ENCODE measurements at regions not wholly inside any gene's neighbourhood (a gene's known extent, or its start where the extent isn't known, plus 50 kb on each side); places are given as distances from the start of the nearest gene placed in this dataset.
"Not testable (repeated sequence)": the region's sequence is repeated elsewhere in the genome, so short reads cannot be mapped to it uniquely, and the experiment has no call there.

DNA sequence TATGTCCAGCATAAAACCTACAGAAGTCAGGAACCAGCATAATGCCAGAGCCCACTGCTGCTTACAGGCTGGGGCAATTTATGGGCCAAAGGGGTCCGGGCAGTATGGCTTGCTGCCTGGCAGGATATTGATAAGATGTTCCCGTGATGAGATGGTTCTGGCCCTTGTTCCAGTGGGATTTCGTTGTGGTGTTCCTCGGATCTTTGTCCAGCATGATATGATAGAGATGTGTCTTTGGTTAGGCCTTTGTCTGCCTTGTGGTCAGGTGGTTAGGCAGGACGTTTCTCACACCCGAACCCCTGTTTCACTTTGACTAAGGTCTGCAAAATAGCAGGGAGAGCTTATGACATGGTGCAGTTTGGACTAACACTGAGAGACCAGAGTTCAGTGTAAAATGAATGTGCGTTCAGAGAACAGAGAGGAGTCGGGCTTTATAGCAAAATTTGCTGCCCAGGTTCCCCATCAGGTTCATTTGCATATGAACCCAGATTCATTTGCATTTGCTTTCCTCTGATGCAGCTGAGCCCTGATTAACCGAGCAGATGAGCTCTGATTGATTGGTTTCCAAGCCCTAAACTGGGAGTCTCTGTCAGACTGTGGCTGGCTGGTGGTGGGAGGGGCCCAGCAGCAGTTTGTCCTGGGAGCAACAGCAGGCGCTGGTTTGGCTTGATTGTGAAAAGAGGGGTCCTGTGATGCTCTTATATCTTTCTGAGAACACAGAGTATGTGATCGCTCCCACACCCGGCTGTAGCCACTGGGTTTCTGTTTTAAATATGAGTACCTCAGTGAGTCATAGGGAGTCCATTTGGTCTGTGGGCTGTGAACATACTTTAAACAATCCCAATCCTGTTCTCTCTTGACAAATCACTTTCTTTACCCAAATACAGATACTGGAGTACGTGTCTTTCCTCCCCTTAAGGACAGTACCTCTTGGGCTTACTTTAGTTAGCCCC lies 156.3 kb upstream of the PZP start:
- FAIRE-seq: no peak

DNA sequence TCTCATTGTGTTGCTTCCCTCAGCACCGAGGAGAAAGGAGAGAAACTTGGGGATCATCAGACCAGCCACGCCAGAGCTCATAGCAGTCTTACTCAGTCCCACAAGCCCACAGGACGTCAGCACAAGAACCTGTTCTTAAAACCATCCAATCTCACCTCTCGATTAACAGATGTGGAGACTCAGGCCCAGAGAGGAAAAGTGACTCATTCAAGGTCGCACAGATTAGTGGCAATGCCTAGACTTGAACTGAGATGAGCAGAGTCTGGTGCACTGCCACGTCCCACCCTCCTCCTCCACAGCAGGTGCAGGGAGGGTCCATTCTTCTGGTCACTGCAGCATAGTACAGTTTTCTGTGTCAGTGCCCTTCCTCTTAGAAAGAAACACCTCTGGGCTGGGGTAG lies 154.9 kb upstream of the PZP start:
- FAIRE-seq: no peak

DNA sequence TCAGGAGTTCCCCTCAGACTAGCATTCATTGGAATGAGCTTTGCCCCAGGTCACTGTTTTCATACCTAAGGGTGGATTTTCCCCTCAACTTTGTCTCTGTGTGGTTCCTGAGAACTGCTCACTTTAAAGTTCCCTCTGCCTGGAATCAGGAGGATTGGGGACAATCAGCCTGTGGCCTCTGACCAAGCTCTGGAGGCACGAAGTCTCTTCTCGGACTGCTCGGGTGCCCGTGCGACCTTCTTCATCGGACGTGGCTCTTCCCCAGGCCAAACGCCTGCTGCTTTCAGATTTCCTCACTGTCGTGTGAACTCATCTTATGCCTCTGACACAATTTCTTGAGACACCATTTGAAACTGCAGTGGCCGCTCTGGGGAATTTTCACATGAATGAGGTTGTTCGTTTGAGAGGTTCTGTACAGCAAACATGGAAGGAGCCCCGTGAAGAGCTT lies 153.7 kb upstream of the PZP start:
- FAIRE-seq: no peak

DNA sequence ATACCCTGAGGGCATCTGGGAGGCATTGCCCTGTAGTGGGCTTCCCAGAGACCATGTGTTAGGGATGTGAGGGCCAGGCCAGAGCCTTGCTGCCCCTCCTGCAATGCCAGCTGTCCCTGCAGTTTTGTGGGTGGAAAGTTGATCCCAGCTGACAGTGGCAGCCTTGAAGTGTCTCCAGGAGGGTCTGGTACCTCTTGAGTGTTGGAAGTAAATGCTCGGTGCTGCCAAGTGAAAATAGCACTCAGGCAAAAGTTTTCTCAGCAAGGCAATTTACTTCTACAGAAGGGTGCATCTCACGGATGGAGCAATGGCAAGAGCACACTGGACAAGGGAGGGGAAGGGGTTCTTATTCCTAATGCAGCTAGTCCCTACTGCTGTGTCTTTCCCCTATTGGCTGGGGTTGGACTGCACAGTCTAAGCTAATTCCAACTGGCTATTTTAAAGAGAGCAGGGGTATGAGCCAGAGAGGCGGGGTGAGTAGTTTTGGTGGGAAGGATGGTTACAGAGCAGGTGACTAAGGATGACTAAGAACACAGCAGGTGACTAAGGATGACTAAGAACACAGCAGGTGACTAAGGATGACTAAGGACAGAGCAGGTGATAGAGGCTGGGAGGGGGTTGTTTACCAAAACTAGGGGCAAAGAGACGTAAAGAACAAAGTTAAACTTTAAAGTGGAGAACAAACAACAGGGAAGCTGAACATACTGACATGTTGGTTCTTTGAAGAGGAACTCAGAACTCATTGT lies 146.0 kb upstream of the PZP start:
- FAIRE-seq: not testable (repeated sequence)

DNA sequence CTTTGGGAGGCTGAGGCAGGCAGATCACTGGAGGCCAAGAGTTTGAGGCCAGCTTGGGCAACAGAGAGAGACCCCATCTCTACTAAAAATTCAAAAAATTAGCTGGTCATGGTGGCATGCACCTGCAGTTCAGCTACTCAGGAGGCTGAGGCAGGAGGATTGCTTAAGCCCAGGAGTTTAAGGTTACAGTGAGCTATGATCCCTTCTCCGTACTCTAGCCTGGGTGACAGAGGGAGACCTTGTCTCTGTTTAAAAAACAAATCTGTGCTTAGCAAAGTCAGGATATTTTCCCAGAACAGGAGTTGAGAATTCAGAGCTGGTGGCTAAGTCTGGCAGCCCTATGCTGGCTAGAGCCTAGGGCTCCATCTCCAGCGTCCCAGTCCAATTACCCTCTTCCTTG lies 142.9 kb upstream of the PZP start:
- FAIRE-seq: no peak

DNA sequence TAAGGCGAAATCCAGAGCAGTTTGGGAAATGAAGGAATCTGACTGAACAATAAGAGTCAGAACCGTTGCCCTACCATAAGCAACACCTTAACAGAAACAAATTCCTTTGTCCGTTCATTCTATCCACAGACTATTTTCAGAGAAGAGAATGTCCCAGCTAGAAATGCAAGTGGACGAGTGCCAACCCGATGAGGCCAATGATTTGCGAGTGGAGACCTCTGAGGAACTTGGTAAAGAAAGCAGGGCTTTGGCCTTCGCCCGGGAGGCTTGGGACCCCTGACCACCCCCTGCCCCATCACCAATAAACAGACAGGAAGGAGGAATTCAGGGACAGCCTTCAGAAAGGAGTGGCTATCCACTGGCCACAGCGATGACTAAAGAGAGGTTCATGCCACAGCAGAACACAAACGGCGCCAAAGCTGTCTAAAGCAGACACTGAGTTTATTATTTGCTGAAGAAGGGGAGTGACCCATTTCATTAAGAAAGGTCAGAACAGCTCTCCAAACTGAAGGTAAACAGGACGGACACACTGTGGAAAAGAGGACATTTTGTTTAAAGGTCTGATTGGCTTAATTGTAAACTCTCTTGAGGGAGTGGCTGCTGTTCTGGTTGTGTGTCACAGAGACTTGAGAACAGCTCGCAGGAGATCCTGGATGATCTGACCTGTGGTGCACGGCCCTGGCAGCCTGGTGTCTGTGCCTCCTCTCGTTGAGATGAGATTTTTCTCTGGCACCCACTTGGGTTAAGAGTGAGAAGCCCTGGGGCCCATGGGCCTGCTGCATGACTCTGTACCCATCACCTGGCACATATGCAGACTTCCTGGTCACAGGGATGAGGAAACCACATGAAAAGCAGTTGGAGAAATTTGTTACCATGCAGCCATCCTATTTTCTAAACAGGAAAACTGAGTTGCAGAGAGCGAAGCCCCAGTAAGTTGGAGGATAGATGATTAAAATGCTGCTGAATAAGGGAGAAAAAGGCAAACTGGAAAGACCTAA lies 142.0 kb upstream of the PZP start:
- FAIRE-seq: no peak

DNA sequence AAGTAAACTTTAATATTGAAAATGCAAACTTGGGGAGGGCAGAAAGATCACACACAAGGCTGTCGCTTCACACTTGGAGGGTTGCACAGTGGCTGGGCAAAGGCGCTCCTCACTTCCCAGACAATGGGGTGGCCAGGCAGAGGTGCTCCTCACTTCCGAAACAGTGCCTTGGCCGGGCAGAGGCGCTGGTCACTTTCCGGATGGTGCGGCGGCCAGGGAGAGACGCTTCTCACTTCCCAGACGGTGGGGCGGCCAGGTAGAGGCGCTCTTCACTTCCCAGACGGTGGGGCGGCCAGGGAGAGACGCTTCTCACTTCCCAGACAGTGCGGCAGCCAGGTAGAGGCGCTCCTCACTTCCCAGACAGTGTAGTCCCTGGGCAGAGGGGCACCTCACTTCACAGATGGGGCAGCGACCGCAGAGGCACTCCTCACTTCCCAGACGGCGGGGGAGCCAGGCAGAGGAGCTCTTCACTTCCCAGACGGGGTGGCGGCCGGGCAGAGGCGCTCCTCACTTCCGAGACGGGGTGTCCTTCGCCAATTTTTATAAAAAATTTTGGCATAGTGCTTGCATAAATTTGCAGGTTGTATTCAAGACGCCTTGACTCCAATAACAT lies 140.8 kb upstream of the PZP start:
- no peak for FAIRE-seq

DNA sequence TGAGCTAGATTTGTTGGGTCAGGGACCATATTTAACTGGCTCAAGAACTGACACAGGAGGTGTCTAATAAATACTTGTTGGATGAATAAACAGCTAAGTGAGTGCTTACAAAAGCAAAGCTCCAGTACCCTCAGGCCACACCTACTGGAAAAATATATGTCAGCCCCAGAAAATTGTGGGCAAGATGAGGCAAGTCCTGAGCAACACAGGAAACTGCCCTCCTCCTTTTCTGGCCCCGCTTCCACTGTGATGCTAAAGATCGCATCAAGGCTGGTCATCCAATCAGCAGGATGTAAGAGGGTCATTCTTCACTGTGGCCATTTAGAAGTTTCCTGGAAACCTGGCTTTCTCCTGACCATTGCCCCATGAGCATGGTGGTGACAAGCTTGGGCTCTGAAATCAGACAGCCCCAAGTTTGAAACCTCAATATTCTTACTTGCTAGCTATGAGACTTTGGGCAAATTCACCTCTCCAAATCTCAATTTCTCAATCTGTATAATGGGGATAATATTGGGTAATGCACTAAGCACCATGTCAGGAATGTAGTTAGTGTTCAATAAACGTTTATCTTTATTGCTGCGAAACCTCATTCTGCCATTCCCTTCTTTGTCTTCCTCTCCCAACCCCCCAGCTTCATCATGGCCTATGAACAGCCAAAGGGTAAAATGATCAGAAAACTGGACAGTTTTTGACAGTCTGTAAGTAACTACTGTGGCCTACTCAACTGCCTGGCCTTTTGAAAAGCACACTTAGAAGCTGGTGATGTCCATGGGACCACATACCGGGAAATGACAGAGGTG lies 139.3 kb upstream of the PZP start:
- no peak for FAIRE-seq

DNA sequence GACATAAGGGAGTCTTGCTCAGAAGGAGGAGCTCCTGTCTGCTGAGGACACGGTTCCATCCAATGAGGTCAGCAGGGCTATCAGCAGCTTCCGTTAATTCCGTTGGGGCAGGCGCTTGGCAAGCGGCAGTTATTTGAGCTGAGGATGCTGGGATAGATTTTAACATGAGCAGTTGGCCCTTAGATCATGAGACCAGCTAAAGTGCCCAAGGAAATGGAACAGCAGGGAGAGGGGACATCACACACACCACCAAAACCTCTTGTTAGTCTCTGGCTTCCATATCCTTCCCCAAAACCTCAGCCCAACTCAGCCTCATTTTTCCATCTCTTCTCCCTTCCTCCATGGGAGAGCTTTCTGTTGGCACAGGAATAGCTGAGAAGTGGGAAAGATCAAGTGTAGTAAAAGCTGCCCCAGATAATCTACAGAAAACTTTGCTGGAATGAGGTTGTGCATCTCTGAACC lies 138.7 kb upstream of the PZP start:
- no peak for FAIRE-seq

DNA sequence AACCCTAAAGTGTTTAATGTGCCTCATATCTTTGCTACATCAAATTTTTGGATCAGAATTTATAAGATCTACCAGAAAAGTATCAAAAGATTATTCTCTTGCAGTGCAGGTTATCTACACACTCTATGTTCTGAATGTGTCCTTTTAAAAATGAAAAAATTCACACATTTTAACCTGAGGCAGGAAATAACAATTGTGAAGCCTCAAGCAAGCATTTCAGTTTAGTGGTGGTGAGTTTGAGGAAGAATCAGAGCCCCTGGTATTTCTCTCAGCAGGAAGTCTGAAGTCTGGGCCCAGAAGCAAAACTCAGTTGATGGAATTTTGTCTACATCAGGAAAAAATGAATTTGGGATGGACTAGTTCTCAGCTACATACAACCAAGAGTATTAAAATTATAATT lies 137.0 kb upstream of the PZP start:
- FAIRE-seq: no peak

DNA sequence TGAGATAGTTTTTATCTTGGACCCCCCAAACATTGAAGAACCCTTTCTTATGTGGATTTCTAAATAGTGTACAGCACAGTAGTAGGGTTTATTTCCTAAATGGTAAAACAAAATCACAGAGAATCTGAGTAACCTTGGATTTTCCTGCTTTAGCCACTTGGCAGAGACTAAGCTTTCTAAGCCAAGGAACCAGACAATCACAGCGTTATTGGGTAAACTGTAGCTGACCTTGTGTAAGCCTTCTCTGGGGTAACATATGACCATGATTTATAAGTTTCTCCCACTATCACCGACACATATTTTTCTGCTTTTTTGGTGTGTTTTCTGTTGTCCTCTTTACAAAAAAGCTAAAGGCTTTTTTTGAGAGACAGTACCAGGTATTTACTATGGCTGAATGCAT lies 136.3 kb upstream of the PZP start:
- no peak for FAIRE-seq

DNA sequence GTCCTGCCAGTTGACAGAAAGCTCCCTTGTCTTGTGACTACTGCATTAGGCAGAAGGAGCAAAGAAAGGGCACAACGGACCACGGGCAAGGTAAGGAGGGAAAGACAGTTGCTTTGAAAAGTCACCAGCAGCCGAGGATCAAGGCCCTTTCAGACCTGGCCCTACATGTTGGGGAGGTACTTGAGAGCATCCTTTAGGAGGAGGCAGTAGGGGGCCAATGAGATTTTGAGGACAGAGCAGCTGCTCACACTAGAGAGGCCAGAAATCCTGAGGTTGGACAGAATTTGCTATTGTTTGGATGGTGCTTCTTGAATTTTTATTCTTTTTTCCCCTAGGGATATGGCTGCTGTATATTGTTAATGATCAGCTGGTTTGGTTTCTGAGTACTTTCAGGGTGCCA lies 135.5 kb upstream of the PZP start:
- FAIRE-seq: no peak

DNA sequence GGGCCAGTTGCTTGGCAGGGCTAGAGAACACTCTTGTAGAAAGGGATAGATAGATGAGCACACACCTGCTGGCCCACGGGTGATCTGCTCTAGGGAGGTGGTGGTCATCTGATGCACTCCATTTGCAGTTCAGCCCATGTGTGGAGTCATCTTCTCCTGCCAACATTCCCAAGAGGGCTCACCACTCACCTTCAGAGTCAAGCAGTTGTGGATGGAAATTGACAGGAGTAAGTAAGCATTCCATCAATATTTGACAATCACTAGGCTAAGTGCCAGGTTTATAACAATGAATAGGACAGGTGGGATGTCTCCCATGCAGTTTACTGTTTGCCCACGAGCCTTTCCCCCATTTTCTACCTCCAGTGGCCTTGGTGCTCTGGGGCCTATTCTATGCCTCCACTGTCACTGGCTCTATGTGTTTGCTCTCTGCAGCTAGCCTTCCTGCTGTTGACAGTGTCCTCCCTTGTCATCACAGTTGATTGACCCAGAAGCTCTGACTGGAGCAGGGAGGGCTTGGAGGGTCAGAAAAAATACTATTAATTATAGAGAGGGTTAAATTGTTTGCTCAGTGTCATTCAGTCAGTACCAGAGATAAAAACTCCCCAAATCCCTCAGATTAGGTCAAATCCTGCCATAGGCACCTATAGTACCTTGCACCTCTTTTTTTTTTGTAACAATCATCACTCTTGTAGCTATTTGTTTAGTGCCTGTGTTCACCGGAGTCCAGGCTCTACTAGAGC lies 134.6 kb upstream of the PZP start:
- no peak for FAIRE-seq

DNA sequence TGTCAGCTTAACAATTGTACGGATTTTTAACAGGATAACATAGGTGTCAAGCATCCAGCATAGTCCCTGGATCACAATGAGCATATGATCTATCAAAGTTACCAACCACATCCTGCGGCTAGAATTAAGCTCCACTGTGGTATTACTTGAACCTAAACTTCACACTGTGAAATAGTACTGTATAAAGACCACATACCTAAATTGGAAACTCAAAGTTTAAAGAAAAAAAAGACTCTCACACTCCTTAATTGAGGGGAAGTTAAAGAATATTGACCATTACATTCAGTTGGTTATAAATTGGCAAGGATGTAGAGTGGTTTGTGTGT lies 133.0 kb upstream of the PZP start:
- FAIRE-seq: no peak

DNA sequence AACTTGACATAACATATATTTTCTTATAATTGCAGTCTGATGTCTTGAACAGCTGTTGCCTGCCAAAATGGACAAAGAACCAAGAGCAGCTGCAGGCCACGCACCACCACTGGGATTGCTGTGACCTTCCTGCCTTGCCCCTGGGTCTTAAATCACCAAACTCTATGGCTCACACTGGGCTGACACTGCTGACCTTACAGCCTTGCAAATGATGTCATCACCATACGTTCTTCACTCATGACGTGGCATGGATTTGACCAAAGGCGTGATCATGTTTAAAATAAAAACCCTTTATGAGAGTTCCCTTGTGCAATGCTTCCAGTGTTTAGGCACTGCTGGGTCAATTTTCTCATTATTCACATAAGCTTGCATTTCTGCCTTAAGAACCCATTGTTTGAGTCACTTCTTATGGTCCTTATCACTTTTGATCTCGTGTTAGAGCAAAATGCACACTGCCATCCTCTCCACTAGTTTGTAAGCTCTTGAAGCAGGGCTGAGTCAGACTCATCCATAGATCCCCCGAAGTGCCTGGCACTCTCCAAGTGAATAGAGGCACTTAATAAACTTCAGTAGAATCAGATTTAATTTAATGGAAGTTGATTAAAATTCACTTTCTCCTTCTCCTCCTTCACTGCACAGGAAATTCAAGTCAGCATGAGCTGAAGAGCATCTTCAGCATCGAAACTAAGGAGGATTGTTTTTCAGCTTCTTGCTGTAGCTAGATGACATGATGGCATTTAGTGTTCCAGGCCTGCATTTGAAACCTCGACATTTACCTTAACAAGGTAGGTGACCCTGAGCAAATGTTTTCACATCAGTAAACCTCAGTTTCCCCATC lies 132.4 kb upstream of the PZP start:
- FAIRE-seq: no peak

DNA sequence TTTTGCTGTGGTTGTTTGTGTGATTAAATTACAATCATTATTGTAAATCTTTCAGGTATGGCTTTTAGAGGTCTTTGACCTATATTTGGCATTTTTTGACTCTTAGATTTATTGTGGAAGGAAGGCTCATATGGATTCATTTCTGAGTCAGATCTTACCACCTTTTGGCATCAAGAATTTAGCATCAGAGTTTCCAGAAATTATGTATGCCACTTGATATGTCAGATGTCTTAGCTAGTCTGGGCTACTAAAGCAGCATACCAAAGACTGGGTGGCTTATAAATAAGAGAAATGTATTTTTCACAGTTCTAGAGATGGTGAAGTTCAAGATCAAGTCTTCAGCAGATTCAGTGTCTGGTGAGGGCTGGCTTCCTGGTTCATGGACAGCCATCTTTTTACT lies 129.5 kb upstream of the PZP start:
- no peak for FAIRE-seq

DNA sequence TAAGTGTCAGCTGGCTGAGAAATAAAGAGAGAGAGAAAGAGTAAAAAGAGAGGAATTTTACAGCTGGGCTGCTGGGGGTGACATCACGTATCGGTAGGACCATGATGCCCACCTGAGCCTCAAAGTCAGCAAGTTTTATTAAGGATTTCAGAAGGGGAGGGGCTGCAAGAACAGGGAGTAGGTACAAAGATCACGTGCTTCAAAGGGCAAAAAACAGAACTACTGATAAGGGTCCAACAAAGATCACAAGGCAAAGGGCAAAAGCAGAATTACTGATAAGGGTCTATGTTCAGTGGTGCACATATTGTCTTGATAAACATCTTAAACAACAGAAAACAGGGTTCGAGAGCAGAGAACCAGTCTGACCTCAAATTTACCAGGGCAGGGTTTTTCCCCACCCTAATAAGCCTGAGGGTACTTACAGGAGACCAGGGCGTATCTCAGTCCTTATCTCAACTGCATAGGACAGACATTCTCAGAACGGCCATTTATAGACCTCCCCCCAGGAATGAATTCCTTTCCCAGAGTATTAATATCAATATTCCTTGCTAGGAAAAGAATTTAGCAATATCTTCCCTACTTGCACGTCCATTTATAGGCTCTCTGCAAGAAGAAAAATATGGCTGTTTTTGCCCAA lies 128.3 kb upstream of the PZP start:
- FAIRE-seq: not testable (repeated sequence)

DNA sequence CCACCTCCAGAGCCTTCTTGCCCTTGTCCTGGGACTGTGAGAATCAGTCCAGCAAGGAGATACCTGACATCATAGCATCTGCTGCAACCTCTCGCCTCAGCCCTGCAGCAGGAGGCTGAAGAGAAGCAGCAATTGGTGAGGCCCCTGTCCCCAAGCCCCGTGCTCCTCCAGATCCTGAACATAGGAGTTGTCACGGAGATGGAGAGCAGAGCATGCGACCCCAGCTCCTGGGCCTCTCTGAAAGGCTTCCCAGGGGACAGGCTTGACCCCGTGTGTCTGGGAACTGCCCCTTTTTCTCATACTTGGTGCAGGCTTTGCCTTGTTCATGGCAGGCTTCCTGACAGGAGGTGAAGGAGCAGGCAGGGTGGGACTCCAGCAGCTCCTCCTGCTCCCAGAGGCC lies 127.7 kb upstream of the PZP start:
- FAIRE-seq: no peak

DNA sequence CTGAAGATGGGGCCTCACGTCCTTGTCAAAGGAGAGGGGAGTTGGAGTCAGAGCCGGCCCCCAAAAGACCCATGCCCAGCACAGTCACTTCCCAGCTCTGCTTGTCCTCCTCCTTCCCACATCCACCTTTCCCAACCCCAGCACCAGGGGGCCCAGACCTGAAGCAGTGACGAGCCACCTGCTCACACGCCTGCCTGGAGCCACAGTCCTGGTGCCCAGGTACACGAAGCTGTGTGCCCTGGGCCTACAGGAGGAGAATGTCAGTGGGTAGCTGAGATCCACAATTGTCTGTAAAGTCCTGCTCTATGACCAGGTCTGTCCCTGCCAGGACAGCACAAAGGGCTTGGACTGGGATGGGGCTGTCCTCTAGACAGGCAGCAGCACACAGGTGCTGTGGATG lies 126.8 kb upstream of the PZP start:
- no peak for FAIRE-seq
